NCI-H1694 (cell line): ENCODE measurements at regions not wholly inside any gene's neighbourhood (a gene's known extent, or its start where the extent isn't known, plus 50 kb on each side); places are given as distances from the start of the nearest gene placed in this dataset.
"Not testable (repeated sequence)": the region's sequence is repeated elsewhere in the genome, so short reads cannot be mapped to it uniquely, and the experiment has no call there.

Source experiments
- DNase-seq: peaks from one replicate; lab custom pipeline; 2025; lab: John Stamatoyannopoulos, UW

GRCh38 chr1:244297087-244297486 lies 154.6 kb downstream of the ADSS2 start:
- DNase-seq = no peak

GRCh38 chr1:244297616-244298015 lies 154.1 kb downstream of the ADSS2 start:
- DNase-seq = no peak

- DNase-seq = not testable (repeated sequence)
These were observed 151.7 kb downstream of the ADSS2 start for GRCh38 chr1:244300029-244300375.

GRCh38 chr1:244301595-244302130 lies 150.0 kb downstream of the ADSS2 start:
- DNase-seq = no peak

GRCh38 chr1:244302876-244303609 lies 148.7 kb downstream of the ADSS2 start:
- no peak for DNase-seq

GRCh38 chr1:244303610-244303969 lies 148.1 kb downstream of the ADSS2 start:
- DNase-seq = no peak

GRCh38 chr1:244304156-244304555 lies 147.6 kb downstream of the ADSS2 start:
- no peak for DNase-seq

GRCh38 chr1:244304656-244305055 lies 147.1 kb downstream of the ADSS2 start:
- no peak for DNase-seq

- no peak for DNase-seq
These were observed 145.8 kb downstream of the ADSS2 start for GRCh38 chr1:244305776-244306341.

- no peak for DNase-seq
These were observed 145.2 kb downstream of the ADSS2 start for GRCh38 chr1:244306544-244306943.

GRCh38 chr1:244309191-244309590 lies 142.5 kb downstream of the ADSS2 start:
- not testable (repeated sequence) for DNase-seq

- DNase-seq = no peak
These were observed 139.8 kb downstream of the ADSS2 start for GRCh38 chr1:244311784-244312532.

- no peak for DNase-seq
These were observed 138.4 kb downstream of the ADSS2 start for GRCh38 chr1:244313346-244313745.

- DNase-seq = no peak
These were observed 136.7 kb downstream of the ADSS2 start for GRCh38 chr1:244314921-244315559.

- DNase-seq = no peak
These were observed 135.7 kb downstream of the ADSS2 start for GRCh38 chr1:244315996-244316395.

- no peak for DNase-seq
These were observed 135.3 kb downstream of the ADSS2 start for GRCh38 chr1:244316407-244316806.

- DNase-seq = no peak
These were observed 134.6 kb downstream of the ADSS2 start for GRCh38 chr1:244316986-244317655.

GRCh38 chr1:244318078-244318477 lies 133.6 kb downstream of the ADSS2 start:
- no peak for DNase-seq

- DNase-seq = no peak
These were observed 133.2 kb downstream of the ADSS2 start for GRCh38 chr1:244318512-244318911.

- DNase-seq = no peak
These were observed 132.2 kb downstream of the ADSS2 start for GRCh38 chr1:244319283-244320132.

GRCh38 chr1:244322181-244322580 lies 129.5 kb downstream of the ADSS2 start:
- no peak for DNase-seq
